ENCODE measurements at regions not wholly inside any gene's neighbourhood (a gene's known extent, or its start where the extent isn't known, plus 50 kb on each side); places are given as distances from the start of the nearest gene placed in this dataset.
"Not testable (repeated sequence)": the region's sequence is repeated elsewhere in the genome, so short reads cannot be mapped to it uniquely, and the experiment has no call there.

DNA sequence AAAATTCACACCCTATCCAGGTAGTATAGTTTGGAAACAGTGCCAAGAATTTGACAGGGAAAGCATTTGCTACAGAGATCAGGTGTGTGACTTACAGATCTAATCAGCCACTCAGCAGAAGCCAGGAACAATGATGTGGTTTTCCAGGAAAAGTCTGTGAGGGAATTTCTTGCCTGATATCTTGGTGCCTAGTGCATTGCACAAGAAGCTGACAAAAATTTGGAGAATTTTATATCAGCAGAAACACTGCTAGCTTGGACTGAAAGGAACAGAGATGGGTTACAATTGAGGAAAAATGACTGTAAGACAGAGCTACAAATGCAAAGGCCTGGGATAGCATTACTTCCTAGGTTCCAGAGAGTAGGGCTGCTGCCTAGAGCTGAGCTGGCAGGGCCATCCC is 658.1 kb upstream of the CHD1 start:
- Mint-ChIP-seq H3K27ac (no peak overlapping the region), H3K9me3 (peaks cover 5% of the 10 kb centered on the region), H3K4me1 (ENCODE audit: low read depth) (no peaks in the 10 kb centered on the region), H3K27me3 (no peaks in the 10 kb centered on the region), H3K36me3 (ENCODE audit: low read depth) (no peaks in the 10 kb centered on the region), H3K4me3 (no peak overlapping the region)

DNA sequence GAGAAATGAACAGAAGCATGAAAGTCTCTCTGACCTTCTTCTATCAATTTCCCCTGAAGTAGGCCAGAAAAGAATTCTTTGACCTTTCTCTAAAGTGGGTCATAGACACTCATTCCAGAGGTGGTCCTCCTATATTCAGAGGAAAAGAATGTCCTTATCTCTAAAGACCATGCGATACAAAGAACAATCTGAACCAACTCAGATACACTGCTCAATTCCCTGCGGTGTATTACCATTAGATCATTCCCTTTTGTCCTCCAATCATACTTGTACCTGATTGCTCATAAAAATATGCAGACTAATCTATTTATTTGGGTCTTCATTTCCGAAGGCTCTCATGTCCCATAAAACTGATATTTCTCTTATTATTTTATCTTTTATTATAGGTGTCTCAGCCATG is 652.4 kb upstream of the CHD1 start:
- H3K36me3 Mint-ChIP-seq (ENCODE audit: low read depth); H3K27ac Mint-ChIP-seq; H3K4me3 Mint-ChIP-seq; H3K9me3 Mint-ChIP-seq; H3K27me3 Mint-ChIP-seq; H3K4me1 Mint-ChIP-seq (ENCODE audit: low read depth): not testable (repeated sequence)

GRCh38 chr5:99562937-99563627 is 634.3 kb upstream of the CHD1 start:
- not testable (repeated sequence) for H3K4me3 Mint-ChIP-seq; H3K27ac Mint-ChIP-seq; H3K36me3 Mint-ChIP-seq (ENCODE audit: low read depth); H3K4me1 Mint-ChIP-seq (ENCODE audit: low read depth); H3K9me3 Mint-ChIP-seq; H3K27me3 Mint-ChIP-seq

DNA sequence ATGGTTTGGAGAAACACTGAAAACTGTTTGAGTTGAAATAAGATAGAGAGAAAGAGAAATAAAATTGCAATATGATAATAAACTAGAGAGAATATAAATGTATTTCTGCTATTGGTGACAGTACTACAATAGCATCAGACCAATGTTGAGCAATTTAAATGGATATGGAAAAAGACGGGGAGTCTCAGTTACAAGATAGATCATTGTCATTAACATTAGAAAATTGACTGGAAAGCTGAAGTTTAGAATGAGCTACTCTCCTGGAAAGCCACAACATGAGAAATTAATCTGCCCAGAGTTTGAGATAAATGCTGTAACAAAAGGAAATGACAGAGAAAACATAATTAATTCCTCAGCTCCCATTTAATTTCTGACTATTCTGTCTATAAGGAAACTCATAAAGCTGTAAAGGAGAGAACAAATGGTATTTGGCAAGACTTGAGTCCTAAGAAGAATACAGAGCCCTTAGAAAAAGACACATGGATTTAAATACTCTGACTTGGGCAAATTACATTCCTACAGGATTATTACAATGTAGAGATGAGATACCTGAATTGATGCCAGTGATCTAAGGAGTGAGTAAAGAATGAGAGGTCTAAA is 624.5 kb upstream of the CHD1 start:
- no peaks in the 10 kb centered on the region for H3K9me3 Mint-ChIP-seq

DNA sequence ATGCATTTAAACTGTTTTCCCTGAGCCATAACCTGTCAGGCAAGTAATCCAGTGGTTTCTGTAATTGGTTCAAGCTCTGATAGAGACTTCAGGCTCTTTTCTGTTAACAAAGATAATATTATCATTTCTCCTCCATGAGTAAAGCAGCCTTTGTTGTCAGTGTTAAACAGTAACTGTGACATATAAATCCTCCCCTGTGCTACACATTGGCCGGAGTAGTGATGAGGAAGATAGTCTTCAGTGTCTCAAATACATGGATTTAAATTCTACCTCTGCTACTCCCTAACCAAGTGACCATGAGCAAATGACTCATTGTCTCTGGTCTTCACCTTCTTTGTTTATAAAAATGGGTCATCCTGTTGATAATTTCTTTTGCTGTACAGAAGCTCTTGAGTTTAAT is 615.5 kb upstream of the CHD1 start:
- H3K36me3 Mint-ChIP-seq (ENCODE audit: low read depth) = no peaks in the 10 kb centered on the region
- no peak overlapping the region for H3K27ac Mint-ChIP-seq
- no peaks in the 10 kb centered on the region for H3K27me3 Mint-ChIP-seq
- no peaks in the 10 kb centered on the region for H3K4me1 Mint-ChIP-seq (ENCODE audit: low read depth)
- no peaks in the 10 kb centered on the region for H3K9me3 Mint-ChIP-seq
- H3K4me3 Mint-ChIP-seq = no peak overlapping the region

More for the DNA sequence above, 624.5 kb upstream of the CHD1 start:
- Mint-ChIP-seq H3K4me1 (ENCODE audit: low read depth) (no peaks in the 10 kb centered on the region), H3K4me3 (no peak overlapping the region), H3K27me3 (no peaks in the 10 kb centered on the region), H3K36me3 (ENCODE audit: low read depth) (no peaks in the 10 kb centered on the region), H3K27ac (no peak overlapping the region)

- H3K4me1 Mint-ChIP-seq (ENCODE audit: low read depth) = no peaks in the 10 kb centered on the region
- no peak overlapping the region for H3K4me3 Mint-ChIP-seq
- no peak overlapping the region for H3K27ac Mint-ChIP-seq
- no peaks in the 10 kb centered on the region for H3K9me3 Mint-ChIP-seq
- H3K36me3 Mint-ChIP-seq (ENCODE audit: low read depth) = no peaks in the 10 kb centered on the region
- no peaks in the 10 kb centered on the region for H3K27me3 Mint-ChIP-seq
Observed at GRCh38 chr5:99543841-99544240, 615.0 kb upstream of the CHD1 start.

DNA sequence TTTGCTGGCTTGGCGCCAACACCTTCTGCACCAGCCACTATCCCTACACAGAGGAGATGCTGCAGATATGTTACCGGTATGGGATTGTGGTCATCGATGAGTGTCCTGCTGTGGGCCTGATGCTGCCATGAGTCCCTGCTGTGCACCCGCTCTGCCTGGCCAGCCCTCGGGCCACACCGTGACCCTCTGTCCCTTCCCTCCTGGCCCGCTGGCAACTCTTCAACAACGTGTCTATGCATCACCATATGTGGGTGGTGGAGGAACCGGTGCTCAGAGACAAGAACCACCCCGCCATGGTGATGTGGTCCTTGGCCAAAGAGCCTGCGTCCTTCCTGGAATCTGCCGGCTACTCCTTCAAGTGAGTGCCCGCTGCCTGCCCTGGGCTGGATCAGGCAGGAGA is 605.4 kb upstream of the CHD1 start:
- not testable (repeated sequence) for H3K9me3 Mint-ChIP-seq; H3K4me1 Mint-ChIP-seq (ENCODE audit: low read depth); H3K27ac Mint-ChIP-seq; H3K27me3 Mint-ChIP-seq; H3K36me3 Mint-ChIP-seq (ENCODE audit: low read depth); H3K4me3 Mint-ChIP-seq

DNA sequence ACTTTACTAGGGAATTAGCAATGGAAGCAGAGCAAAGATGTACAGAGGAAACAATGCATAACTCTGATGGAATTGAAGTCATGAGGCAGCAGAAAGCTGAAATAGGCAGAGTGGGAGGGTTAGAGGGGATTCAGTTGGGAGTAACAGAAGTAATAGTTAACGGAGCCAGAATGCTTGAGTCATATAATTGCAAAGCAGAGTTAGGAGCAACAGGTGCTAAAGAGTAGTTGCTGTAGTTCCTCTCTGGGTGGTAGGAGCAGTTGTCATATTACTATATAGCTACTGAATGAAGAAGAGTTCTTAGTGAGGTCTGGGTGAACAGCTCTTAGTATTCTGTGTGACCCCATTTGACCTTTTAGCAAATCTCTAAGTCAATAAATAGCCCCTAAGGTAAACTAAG is 592.9 kb upstream of the CHD1 start:
- H3K27ac Mint-ChIP-seq; H3K36me3 Mint-ChIP-seq (ENCODE audit: low read depth); H3K9me3 Mint-ChIP-seq; H3K4me3 Mint-ChIP-seq; H3K4me1 Mint-ChIP-seq (ENCODE audit: low read depth); H3K27me3 Mint-ChIP-seq: not testable (repeated sequence)

DNA sequence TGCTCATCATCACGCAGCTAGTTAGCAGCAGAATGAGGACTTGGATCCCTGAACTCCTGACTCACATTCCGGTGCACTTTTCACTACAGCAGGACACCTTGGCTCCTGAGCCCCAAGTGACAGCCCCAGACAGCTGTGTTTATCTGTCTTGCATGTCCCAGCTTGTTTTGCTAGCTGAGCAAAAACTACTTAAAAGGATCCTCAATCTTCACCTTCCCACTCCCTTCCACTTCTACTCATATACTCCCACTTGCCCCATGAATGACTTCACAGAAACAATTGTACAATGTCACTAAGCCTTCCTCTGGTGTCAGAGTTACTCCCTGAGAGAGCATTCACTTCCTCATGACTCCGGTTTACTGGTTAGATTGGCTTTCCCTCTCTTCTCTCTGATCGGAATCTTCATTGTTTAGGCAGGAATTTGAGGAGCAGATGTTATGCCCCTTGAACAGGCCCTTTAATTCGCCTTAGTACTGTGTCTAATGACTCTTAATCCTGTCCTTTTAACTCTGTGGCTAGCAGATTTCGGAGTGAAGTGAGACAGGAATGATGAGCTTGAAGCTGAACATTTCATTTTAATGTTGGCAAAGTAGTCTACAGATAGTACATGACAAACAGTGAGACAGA is 587.2 kb upstream of the CHD1 start:
- not testable (repeated sequence) for H3K36me3 Mint-ChIP-seq (ENCODE audit: low read depth); H3K27ac Mint-ChIP-seq; H3K4me3 Mint-ChIP-seq; H3K4me1 Mint-ChIP-seq (ENCODE audit: low read depth); H3K27me3 Mint-ChIP-seq; H3K9me3 Mint-ChIP-seq

GRCh38 chr5:99510237-99510866 is 581.5 kb upstream of the CHD1 start:
- not testable (repeated sequence) for H3K9me3 Mint-ChIP-seq; H3K27ac Mint-ChIP-seq; H3K4me1 Mint-ChIP-seq (ENCODE audit: low read depth); H3K4me3 Mint-ChIP-seq; H3K36me3 Mint-ChIP-seq (ENCODE audit: low read depth); H3K27me3 Mint-ChIP-seq

DNA sequence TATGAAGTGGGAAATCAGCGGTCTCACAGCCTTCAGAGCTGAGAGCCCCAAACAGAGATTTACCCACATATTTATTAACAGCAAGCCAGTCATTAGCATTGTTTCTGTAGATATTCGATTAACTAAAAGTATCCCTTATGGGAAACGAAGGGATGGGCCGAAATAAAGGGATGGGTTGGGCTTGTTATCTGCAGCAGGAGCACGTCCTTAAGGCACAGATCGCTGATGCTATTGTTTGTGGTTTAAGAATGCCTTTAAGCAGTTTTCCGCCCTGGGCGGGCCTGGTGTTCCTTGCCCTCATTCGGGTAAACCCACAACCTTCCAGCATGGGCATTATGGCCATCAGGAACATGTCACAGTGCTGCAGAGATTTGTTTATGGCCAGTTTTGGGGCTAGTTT is 580.3 kb upstream of the CHD1 start:
- H3K27me3 Mint-ChIP-seq; H3K4me3 Mint-ChIP-seq; H3K4me1 Mint-ChIP-seq (ENCODE audit: low read depth); H3K36me3 Mint-ChIP-seq (ENCODE audit: low read depth); H3K27ac Mint-ChIP-seq; H3K9me3 Mint-ChIP-seq: not testable (repeated sequence)

DNA sequence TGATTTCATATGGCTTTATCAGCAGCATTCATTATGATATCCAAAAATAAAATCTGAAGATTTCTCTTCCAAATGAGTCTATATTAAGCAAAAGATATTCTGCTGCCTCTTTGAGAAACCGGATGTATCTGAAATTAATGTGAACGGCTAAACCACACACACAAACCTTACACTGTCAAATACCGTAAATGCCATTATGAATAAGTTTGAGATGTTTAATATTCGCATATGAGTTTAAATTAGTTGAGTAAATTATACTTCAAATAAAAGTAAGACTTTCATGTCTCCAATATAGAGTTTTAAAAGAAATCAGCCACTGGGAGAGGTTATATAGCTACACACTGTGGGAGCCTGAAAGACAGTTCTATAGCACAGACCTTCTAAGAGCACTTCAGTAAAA is 566.6 kb upstream of the CHD1 start:
- H3K27ac Mint-ChIP-seq; H3K27me3 Mint-ChIP-seq; H3K4me1 Mint-ChIP-seq (ENCODE audit: low read depth); H3K4me3 Mint-ChIP-seq; H3K36me3 Mint-ChIP-seq (ENCODE audit: low read depth); H3K9me3 Mint-ChIP-seq: not testable (repeated sequence)

- H3K4me1 Mint-ChIP-seq (ENCODE audit: low read depth); H3K27ac Mint-ChIP-seq; H3K9me3 Mint-ChIP-seq; H3K36me3 Mint-ChIP-seq (ENCODE audit: low read depth); H3K4me3 Mint-ChIP-seq; H3K27me3 Mint-ChIP-seq: not testable (repeated sequence)
Observed at GRCh38 chr5:99478450-99478849, 549.6 kb upstream of the CHD1 start.

DNA sequence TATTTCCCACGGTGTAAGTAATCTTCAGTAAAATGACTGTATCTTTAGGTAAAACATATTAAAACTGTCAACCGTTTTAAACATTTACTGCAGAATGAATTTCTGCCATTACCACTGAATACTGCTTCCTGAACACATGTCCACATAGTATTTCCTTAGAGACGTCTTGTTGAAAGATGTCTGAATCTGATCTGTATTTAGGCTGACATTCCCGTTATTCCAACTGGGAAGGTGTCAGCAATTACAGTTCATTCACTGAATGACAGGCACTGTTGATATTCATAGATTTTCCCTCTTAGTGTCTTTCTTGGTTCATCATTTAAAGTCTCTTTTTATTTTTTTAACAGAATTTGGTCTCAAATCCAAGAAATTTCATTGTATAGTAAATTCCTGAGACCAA is 544.5 kb upstream of the CHD1 start:
- H3K27me3 Mint-ChIP-seq; H3K4me1 Mint-ChIP-seq (ENCODE audit: low read depth); H3K36me3 Mint-ChIP-seq (ENCODE audit: low read depth); H3K9me3 Mint-ChIP-seq; H3K27ac Mint-ChIP-seq; H3K4me3 Mint-ChIP-seq: not testable (repeated sequence)

GRCh38 chr5:99471726-99472125 is 542.9 kb upstream of the CHD1 start:
- H3K4me1 Mint-ChIP-seq (ENCODE audit: low read depth); H3K27me3 Mint-ChIP-seq; H3K4me3 Mint-ChIP-seq; H3K36me3 Mint-ChIP-seq (ENCODE audit: low read depth); H3K9me3 Mint-ChIP-seq; H3K27ac Mint-ChIP-seq: not testable (repeated sequence)

DNA sequence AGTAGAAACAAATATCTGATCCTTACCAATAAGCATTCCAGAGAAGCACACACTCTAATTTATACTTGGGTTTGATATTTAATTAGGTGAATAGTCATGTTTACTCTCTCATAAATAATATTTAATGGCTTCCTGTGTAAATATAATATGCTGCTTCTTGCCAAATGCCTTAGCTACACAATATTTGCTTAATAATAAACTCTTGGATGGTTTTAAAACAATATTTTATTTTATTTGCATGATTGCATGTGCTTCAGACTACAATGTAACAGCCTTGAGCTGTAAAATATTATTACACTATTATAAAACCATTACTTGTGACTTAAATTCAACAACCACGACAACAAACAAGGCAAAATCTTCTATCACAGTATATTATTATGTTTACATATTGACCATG is 542.4 kb upstream of the CHD1 start:
- H3K36me3 Mint-ChIP-seq (ENCODE audit: low read depth); H3K27ac Mint-ChIP-seq; H3K9me3 Mint-ChIP-seq; H3K4me3 Mint-ChIP-seq; H3K27me3 Mint-ChIP-seq; H3K4me1 Mint-ChIP-seq (ENCODE audit: low read depth): not testable (repeated sequence)

All from stimulated activated naive CD8-positive, alpha-beta T cell treated with anti-CD3 and anti-CD28 coated beads, Interleukin-15, Interleukin-2, amounts not matched to agents 100 ng/mL and 50 ng/mL, for 24 hours (primary cell).